Upper lobe of left lung (tissue), 4 donors: ENCODE measurements at regions not wholly inside any gene's neighbourhood (a gene's known extent, or its start where the extent isn't known, plus 50 kb on each side); places are given as distances from the start of the nearest gene placed in this dataset.

ENCODE experiments used
- CTCF ChIP-seq, 6 experiments: fragments of 450-650 bp in 4 of 6; fragments of 200-600 bp in 2 of 6; sonication (generic) in 2 of 6; IDR thresholded peaks; one replicate each; pipeline ENCODE4 v1.5.1; 2016 to 2019; ENCODE audit warnings: antibody characterized with exemption in 6 of 6
- EP300 ChIP-seq, 4 donors: sonication (generic); formaldehyde crosslinking; IDR thresholded peaks; one replicate each; pipeline ENCODE4 v1.5.1; 2017; ENCODE audit warnings: antibody characterized with exemption in 4 of 4, control low read depth in 2 of 4

- no peak for TF ChIP-seq EP300 (IDR thresholded peaks at IDR 0.05)
- TF ChIP-seq CTCF (IDR thresholded peaks at IDR 0.05) = no peak
These were observed 78.2 kb upstream of the F3 start for GRCh38 chr1:94619731-94620130.
